NCI-H69 (cell line): ENCODE measurements at regions not wholly inside any gene's neighbourhood (a gene's known extent, or its start where the extent isn't known, plus 50 kb on each side); places are given as distances from the start of the nearest gene placed in this dataset.

ENCODE experiments used
- DNase-seq: peaks from one replicate; lab custom pipeline; 2025; lab: John Stamatoyannopoulos, UW

DNA sequence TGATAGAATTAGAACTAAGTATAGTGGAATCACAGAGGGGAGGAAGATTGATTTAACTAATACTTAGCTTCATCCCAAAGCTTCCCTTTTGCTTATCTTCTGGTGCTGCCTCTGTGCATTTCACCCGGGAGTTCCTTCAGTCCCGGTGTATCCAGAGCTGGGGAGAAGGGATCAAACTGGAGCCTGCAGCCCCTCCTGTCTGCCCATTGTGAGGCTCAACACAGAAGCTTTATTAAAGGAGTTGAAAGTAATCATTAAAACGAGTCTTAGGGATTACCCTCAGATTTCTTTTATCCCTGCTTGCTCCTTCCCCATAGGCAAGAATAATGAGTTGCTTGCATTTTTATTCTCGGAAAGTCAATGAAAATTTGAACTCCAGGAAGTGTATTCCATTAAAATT is 739.7 kb upstream of the DDX18 start:
- no peak for DNase-seq

DNA sequence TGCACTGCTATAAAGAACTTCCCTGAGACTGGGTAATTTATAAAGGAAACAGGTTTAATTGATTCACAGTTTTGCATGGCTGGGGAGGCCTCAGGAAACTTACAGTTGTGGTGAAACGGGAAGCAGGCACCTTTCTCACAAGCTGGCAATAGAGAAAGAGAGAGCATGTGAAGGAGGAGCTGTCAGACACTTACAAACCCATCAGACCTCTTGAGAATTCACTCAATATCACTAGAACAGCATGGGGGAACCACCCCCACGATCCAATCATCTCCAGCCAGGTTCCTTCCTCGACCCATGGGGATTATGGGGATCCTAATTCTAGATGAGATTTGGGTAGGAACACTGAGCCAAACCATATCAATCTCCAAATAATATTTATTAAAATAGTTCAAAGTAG is 729.2 kb upstream of the DDX18 start:
- no peak for DNase-seq

DNA sequence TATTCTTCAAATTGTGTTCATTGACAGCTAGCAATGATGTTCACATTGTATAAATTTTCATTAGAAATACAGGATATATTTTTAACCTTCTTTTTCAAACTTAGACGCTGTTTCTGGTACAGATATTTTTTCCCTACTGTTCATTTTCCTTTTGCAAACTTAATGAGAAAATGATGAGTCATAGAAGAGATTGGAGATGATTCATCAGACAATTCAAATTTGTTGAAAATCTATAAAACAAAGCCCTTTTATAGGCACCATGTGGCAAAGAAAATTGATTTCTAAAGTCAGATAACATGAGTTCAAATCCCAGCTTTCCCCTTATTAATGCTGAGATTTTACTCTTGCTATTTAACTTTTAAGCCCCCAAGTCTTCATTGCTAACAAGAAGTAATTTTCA is 728.8 kb upstream of the DDX18 start:
- no peak for DNase-seq

DNA sequence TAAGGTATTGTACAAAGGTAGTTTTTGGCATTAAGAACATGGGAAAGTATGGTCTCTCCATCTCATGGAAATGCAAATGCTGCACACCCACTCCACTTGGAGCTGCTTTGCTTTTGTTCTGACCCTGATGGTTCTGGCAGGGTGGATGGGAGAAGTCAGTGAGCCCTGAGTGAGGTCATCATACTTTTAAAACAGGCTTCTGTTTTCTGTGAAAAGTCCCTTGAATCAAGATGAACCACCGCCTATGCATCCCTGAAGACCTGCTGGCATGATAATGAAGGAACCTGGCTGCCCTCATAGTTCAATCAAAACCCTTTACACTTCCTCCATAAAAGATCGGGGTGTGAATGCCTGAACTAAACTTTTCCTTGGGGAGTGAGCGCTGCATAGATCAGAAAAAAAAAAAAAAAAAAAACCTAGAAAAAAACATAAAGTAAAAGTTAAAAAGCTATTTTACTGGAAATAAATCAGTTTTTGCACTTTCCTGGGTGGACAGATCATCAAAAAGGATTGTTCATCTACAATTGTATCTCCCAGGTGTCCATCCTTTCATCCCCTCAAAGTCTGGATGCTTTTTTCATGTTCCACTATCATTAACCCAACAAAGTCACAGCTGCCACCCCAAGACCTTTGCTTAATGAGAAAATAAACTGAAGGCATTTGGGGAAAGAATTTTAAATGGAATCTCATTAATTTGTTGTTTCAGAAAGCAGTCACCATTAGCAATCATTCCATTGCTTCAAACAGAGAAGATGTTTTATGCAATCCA is 728.1 kb upstream of the DDX18 start:
- no peak for DNase-seq

DNA sequence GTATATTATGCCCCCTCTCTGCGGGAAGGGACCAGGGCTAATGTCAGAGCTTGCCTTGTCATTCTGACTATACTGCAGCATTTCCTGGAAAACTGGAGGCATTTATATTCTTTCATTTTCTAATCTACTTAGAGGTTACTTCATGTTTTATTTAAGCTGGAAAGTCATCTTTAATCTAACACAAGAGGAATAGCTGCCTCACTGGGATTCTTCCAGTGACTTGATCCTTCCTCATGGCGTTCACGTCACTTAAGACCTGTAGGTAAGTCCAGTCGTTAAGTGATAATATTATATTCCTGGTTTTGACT is 727.6 kb upstream of the DDX18 start:
- no peak for DNase-seq

DNA sequence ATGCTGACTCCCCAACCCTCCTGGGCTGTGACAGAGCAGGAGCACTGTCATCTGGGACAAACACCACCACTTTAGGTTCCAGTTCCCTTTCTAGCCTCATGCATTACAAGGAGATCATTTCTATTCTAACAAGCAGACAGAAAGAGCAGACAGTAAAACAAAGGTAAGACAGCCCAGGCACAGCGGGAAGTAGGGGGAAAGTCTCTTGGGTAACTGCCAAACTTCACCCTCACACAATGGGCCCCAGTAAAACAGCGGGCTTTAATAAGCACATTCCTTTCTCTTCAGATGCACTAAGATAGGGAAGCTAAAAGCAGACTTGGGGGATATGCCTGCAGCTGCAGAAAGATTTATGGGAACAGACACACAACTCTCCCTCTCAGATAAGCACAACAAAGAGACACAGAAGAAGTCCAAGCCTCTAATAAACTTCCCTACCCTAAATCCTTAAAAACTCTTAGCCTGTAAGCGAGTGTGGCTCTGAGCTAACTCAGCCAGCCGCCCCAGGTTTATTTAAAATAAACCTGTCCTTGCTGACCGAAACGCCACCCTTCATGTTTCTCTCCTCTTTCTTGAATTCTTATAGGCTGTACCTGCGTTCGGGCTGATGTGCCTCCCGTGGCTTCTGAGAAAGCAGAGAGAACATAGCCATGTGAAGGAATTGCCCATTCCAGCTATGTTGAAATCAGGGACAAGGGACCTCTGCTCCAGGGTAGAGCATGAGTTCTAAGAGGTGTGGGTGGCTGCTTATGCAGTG is 726.8 kb upstream of the DDX18 start:
- peak; percentile 3 for DNase-seq

DNA sequence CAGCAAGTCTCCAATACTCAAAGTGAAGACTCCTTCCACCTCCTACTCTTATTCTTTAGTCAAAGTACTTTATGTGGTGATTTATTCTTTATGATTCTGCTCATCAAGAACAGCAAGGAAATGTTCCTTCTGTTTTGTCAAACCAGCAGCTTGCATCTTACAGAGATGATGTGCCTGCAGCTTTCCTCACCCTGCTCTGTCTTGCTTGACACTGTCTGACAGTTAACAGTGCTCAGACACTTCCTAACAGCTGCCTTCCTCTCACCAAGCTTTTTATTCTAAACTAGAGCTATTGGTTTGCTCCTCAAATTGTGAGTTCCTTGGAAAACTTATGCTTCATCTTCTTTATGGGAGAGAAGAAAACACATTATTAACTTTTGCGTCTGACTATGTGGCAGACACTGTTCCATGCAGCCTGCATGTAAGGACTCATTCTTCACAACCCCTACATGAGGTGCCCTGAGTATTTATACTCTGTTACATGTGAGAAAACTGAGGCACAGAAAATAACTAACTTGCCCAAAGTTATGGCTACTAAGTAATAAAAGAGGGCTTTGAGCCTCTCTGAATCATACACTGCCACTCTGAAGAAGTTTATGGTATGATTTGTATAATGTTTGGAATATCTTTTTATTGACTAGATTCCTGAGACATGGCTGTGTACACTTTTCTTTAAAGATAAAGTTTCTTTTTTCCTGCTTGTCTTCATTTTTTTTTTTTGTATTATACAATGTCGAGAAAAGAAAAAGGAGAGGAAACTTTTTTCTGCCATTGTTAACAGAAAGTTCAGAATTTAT is 723.3 kb upstream of the DDX18 start:
- no peak for DNase-seq

DNA sequence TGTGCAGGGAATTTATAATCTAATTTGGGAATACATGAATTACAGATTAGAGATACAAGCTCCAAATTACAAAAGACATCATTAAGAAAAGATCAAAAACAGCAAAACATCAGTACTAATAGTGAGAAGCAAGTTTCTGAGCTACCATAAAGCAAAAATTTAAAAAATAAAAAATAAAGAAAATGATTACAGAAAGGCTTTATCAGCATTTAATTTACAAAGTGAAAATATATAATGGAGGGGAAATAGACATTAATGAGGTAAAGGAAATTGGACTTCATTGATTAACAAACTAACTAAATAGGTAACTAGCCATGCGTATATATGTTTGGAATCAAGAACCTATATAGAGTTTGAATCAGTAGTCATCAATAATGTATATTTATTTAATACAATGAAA is 712.9 kb upstream of the DDX18 start:
- no peak for DNase-seq

DNA sequence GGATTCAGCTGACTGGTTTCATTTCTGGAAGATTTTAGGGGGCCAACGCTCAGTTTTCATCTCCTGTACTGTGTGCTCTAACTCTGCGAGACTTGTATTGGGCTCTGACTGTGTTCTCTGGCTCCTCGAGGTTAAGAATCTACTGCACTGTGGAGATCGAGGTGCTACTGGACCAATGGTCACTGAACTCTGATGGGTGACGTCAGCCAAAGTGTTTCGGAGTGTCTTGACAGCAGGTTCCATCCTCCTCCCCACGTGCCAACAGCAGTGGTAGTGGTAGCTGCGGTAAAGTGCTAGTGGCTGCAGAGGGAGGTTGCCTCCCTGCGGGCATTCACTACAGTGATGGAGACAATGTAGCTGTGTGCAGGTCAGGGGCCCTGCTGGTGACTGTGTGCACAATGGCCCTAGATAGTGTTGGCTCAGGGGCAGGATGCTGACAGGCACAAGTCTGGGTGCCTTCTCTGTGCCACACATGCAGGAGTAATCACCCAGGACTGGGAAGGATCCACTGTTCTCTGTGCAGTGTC is 705.7 kb upstream of the DDX18 start:
- DNase-seq = no peak

DNA sequence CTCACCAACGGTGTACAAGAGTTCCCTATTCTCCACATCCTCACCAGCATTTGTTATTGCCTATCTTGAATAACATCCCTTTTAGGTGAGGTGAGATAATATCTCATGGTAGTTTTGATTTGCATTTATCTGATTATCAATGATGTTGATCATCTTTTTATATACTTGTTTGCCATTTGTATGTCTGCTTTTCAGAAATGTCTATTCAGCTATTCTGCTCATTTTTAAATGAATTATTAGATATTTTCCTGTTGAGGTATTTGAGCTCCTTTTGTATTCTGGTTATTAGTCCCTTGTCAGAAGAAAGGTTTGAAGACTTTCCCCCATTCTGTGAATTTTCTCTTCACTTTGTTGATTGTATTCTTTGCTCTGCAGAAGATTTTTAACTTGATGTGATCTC is 695.5 kb upstream of the DDX18 start:
- no peak for DNase-seq

DNA sequence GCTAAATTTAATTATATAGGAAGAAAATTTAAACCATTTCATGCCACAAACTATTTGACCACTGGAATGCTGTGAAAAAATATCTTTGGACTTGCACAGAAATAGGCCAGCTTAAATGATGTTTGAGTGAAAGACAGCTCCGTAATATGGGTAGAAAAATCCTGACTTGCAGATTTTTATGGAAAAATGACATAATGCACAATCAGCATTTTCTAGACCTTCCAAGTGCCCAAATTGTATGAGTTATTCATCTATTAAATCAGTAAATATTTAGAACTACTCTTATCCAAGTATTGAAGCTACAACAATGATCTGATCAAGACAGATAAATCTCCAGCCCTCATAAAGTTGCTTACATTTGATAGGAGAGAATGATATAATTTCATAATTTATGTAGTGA is 691.1 kb upstream of the DDX18 start:
- no peak for DNase-seq

DNA sequence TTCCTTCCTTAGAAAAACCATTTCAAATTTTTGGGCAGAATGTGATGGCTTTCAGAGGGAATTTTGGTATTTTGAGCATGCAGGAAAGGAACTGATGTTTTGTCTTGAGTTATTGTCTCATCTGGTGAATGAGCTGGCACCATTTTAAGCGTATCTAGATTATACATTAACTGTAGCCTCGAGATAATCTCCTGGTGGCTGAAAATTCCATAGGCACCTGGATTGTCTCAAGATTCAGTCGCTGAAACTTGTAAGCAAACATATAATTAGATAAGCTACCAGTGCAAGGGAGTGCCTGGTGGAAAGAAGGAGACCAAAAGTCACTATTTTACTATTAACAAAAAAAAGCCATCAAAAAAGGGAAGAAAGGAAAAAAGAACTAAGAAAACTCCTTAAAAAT is 687.8 kb upstream of the DDX18 start:
- DNase-seq = no peak

DNA sequence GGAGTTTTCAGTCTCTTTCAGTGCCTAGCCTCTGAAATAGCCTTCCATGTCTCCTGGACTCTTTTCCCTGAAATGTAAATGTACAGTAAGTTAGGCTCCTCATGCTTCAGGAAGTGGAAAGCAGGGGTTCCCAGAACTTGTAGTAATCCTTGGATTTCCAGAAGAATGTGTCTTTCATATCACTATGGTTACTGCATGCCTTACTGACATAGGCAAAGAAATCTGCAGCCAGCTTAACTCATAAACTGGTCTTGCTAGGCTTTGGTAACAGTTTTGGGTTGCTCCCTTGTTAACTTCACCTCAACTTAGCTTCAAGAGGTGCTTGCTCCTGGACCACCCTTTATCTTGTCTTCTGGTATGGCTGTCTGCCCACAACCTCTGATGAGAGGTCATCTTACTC is 686.8 kb upstream of the DDX18 start:
- no peak for DNase-seq

DNA sequence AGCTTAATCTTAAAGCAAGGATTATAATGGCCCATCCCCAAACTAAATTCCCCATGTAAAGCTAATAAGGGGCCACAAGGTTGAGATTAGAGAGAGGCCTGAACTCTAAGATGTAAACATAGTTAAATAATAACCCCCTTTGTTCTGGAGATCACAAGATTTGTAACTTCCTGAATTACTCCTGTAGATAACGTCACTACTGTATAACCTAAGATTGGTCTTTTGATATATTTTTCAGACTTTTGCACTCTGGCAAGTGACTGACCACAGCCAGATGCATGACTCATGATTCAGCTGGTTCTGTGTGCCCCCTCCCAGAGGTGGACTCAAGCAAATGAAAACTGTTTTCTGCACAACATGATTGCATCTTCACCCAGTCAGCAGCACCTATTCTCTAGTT is 686.0 kb upstream of the DDX18 start:
- DNase-seq = no peak

DNA sequence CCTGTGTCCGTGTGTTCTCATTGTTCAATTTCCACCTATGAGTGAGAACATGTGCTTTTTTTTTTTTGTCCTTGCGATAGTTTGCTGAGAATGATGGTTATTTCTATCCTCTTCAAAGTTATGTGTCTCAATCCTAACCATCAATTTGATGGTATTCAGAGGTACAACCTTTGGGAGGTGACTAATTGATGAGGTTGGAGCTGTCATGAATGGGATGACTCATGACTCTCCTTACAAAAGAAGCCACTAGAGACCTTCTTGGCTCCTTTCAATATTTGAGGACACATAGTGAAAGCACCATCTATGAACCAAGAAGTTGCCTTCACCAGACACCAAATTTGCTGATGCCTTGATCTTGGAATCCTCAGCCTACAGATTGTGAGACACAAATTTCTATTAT is 677.1 kb upstream of the DDX18 start:
- no peak for DNase-seq

DNA sequence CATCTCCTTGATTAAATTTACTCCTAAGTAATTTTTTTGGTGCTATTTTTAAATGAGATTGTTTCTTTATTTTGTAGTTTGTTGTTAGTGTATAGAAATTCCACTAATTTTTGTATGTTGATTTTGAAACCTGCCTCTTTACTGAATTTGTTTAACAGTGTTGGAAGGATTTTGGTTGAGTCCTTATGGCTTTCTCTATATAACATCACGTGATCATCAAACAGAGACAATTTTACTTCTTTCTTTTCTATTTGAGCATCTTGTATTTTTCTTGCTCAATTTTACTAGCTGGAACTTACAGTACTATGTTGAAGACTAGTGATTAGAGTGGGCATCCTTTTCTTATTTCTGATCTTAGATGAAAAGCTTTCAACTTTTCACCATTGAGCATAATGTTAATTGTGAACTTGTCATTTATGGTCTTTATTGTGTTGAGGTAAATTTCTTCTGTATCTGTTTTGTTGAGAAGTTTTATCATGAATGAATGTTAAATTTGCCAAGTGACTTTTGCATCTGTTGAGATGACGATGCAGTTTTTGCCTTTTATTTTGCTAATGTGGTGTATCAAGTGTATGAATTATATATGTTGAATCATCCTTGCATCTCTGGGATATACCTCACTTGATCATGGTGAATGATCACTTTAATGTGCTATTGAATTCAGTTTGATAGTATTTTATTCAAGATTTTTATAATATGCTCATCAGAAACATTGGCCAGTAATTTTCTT is 645.3 kb upstream of the DDX18 start:
- no peak for DNase-seq

DNA sequence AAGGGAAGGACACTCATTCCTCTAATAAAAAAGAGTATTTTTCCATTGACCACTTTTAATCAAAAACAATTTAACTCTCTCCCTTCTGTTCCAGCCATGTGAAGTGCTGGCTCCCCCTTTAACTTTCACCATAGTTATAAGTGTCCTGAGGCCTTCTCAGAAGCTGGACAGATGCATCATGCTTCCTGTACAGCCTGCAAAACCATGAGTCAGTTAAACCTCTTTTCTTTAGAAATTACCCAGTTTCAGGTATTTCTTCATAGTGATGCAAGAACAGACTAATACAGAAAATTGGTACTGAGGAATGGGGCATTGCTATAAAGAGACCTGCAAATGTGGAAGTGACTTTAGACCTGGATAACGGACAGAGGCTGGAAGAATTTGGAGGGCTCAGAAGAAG is 643.6 kb upstream of the DDX18 start:
- DNase-seq = no peak

DNA sequence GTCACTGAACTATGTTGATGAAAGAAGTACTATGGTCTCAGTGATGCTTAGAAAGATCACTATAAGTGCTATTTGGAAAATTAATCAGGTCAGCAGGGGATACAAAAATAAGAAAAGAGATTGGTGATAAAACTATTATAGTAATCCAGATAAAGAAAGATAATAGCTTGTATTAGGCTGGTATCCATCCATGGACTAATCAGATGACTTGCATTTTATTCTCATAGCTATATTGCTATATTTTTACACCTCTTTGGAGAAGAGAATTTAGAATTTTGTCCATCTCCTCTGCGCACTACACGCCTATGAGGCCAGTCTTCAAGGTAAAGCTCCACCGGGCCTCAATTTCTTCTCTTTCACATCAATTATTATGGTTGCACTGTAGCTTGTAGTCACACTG is 635.1 kb upstream of the DDX18 start:
- no peak for DNase-seq

DNA sequence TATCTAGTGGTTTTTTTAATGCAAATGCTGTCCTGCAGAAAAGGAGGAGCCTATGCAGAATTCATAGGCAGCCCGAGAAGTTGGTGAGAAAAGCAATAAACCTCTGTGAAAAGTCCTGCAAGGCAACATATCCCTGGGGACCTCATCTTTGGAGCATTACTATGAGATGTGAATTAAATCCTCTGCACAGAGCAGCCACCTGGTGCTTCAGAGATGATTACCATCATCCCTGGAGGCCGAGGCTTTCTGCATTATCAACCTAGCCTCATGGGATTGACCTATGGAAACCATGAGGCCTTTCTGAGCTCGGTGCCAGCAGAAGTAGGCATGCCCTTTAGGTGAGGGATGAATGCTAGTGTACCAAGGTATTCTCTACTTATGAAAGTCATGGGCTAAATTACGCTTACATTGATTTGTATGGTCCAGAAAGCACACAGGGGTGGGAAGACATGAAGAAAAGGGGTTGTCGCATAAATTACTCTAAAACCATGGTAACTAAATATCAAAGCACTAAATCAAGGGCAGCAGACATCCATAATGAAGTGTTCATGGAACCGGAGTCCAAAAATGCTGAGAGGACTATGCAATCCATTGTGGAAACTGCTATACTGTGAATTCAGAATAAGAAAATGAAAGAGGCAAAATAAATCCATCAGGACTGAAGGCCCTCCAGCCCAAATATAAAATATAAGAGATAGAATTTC is 623.5 kb upstream of the DDX18 start:
- no peak for DNase-seq

DNA sequence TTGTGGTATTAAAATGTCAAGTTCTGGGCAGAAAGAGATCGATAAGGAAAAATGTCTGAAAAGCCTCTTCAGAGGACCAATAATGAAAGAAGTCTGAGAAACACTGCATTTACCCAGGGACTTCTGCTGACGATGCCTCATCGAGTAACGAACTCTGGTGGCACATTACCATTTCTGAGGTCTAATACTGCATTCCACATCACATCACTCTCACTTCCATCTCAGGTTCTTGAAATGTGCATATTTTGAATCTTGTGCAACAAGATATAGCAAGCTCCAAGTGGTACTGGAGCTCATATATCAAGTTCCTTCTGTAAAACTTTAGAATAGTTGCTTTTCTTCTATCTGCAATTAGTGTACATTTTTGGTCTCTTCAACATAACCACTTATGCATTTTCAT is 619.1 kb upstream of the DDX18 start:
- DNase-seq = no peak

DNA sequence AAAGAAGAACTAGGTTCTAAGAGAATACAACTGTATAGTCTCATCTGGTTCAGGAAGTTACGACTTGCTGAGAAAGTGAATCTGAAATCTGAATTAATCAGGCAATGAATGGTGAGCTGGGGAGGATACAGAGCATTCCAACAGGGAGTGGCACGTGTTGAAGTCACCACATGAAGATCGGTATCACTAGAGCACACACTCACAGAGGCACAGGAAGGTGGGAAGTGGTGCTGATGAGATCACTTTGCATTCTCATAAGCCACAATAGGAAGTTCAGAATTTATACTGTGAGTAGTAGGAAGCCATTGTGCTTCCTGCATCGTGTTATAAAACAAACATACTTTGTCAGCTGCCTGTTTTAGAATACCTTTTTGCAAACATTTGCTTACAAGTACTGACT is 615.0 kb upstream of the DDX18 start:
- no peak for DNase-seq

DNA sequence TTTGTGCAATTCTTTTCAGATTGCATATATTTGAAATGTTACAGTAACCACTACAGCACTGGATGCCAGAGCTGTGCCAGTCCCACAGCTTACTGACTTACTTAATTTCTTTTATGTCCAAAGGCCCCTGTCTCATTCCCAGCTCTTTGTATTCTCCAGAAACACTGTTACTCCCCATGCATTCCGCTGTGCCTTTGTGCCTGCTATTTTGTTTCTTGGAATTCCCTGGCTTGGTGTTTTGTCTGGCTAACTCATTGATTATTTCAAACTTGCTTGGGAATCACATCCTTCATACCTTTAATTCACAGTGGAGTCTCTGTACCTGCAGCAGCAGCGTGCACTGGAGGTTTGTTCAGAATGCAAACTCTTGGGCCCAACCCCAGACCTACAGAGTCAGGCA is 601.9 kb upstream of the DDX18 start:
- DNase-seq = no peak
